ENCODE measurements at regions not wholly inside any gene's neighbourhood (a gene's known extent, or its start where the extent isn't known, plus 50 kb on each side); places are given as distances from the start of the nearest gene placed in this dataset.
"Not testable (repeated sequence)": the region's sequence is repeated elsewhere in the genome, so short reads cannot be mapped to it uniquely, and the experiment has no call there.

GRCh38 chr20:43837856-43838702, 76.6 kb upstream of the TOX2 start:
- DNase-seq (ENCODE audit: low spot score): no peak

- no peak for DNase-seq (ENCODE audit: low spot score)
Observed at GRCh38 chr20:43836790-43837189, 77.9 kb upstream of the TOX2 start.

- DNase-seq (ENCODE audit: low spot score): no peak
Observed at GRCh38 chr20:43835944-43836508, 78.6 kb upstream of the TOX2 start.

DNA sequence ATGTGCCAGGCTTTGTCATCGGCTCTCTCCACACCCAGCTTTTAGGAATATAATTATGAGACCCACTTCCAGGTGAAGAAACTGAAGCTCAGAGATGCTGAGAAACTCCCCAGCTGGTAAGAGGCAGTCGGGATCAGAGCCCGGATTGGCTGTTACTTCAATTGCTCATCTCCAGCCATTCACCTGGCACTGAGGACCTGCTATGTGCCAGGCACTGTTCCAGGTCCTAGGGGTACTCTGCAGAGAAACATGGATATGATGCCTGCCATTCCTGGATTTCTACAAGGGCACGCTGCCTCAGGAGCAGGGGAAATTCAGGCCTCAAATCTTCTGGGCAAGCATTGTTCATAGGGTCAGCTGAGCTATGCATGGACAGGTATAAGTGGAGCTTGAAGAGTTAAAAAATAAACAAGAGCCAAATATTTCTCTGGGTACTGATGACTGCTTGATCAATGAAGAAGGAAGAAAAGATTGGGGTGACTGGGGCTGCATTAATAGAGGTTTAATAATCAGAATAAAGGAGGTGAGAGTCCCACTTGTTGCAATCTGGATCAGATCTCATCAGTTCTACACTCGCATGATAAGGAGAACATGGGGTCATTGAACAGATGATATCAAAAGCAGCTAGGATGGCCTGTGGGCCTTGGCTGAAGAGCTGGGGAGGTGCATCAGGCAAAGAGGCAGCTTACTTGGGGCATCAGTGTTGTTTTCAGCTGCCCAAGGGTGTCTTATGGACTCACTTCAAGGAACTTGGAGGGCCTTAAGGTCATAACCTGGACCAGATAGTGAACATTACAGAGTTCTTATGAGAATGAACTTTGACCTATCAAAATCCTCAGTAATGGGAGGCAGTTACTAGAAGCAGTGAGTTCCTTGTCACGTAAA, 80.9 kb upstream of the TOX2 start:
- DNase-seq (ENCODE audit: low spot score): no peak

GRCh38 chr20:43832961-43833360, 81.7 kb upstream of the TOX2 start:
- no peak for DNase-seq (ENCODE audit: low spot score)

DNA sequence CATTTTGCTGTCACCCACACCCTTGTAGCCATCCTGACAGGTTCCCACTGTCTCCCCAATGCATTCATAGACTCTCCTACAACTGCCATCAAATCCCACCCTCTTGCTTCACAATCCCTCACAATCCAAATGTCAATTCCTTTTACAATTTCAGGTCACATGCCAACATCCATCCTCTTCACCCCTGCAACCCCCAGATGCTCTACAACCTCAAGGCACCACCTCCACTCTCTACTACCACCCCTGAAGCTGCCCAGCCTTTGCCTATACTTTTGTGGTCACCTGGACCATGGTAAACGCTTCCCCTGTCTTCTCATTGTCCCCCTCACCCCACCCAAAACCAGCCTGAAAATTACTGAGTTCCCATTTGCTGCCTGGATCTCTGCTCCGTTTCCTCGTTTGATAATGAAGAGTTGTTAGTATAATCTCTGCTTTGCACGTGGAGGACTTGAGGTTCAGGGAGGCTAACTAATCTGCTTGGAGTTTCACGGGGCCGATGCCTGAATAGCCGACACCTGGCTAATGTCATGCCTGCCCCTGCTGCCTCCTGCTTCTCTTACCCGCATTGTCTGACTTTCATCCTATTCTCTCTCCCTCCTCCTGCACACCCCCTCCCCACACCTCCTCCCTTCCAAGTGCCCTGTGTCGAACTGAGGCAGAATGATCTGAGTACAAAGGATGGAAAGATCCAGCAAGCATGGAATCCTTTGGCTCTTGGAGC, 82.4 kb upstream of the TOX2 start:
- DNase-seq (ENCODE audit: low spot score): no peak

DNA sequence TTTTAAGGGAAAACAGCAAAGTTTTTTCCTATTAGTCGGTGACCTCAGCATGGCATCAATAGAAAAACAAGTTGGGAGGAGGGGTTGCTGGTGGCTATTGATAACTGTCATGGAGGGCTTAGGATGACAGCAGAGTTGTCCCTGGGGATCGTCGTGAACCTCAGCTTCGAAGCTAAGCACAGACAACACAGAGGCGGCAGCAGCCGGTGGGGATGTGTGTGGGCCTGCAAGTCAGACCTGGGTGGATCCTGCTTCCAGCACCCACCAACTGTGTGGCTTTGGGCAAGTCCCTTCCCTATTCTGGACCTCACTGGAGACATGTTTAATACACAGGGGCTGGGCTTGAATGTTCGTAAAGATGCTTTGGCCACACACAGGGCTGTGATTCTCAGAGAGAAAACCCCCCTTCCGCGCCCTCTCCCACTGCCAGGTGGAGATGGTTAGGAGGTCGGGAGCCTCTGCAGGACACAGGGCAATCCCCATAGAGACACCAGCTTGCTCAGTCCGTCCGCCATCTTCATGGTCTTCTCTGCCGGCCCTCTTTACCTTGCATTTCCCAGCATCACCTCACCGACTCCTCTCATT, 83.1 kb upstream of the TOX2 start:
- no peak for DNase-seq (ENCODE audit: low spot score)

GRCh38 chr20:43830883-43831282, 83.8 kb upstream of the TOX2 start:
- no peak for DNase-seq (ENCODE audit: low spot score)

DNA sequence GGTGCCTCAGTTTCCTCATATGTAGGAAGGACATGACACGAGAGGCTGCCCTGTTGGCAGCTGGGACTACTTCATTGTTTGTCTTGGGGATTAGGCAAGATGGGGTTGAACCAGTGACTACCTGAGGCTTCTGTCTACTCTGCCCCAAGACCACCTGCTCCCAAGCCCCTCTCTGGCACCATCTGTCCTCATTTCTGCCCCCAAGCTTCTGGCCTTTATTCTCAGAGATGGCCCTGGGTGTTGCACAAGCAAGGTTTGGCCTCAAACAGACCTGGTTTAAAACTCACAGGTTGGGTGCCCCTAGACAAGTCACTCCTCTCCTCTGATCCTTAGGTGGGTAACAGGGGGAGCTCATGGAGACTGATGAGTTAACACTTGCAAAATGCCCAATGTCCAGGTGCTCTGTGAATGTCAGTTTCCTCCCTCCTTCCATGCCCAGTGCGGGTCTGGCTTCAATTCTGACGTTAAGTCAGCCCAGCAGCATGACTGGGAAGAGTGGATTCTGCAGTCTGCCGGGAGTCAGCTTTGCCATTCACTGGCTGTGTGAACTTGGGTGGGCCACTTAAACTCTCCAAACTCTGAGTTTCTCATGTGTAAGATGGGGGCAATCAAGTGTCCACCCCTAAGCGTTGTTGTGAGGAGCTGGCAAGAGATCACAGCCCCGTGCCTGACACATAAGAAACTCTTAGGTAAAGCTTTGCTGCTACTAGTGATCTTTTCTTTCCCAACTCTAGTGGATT, 84.5 kb upstream of the TOX2 start:
- no peak for DNase-seq (ENCODE audit: low spot score)

GRCh38 chr20:43827940-43828562, 86.6 kb upstream of the TOX2 start:
- no peak for DNase-seq (ENCODE audit: low spot score)

- not testable (repeated sequence) for DNase-seq (ENCODE audit: low spot score)
Observed at GRCh38 chr20:43826943-43827342, 87.7 kb upstream of the TOX2 start.

- DNase-seq (ENCODE audit: low spot score): no peak
Observed at GRCh38 chr20:43825581-43825980, 89.1 kb upstream of the TOX2 start.

DNA sequence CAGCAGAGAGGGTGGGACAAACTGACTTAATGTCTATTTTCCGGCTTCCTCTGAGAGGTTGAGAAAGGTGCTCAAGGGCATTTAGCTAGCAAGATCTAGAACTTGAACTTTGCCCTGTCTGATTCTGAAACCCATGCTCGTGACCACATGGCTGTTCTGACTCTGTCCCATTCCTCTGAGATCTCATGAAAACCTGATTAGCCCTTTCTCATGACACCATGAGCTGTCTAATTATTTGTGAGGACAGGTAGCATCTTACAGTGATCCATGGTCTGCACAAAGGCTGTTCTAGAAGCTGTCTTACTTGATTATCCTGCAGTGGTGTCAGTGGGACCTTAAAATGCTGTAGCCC, 89.6 kb upstream of the TOX2 start:
- no peak for DNase-seq (ENCODE audit: low spot score)

GRCh38 chr20:43824309-43825050, 90.2 kb upstream of the TOX2 start:
- no peak for DNase-seq (ENCODE audit: low spot score)

- no peak for DNase-seq (ENCODE audit: low spot score)
Observed at GRCh38 chr20:43821795-43822194, 92.9 kb upstream of the TOX2 start.

DNA sequence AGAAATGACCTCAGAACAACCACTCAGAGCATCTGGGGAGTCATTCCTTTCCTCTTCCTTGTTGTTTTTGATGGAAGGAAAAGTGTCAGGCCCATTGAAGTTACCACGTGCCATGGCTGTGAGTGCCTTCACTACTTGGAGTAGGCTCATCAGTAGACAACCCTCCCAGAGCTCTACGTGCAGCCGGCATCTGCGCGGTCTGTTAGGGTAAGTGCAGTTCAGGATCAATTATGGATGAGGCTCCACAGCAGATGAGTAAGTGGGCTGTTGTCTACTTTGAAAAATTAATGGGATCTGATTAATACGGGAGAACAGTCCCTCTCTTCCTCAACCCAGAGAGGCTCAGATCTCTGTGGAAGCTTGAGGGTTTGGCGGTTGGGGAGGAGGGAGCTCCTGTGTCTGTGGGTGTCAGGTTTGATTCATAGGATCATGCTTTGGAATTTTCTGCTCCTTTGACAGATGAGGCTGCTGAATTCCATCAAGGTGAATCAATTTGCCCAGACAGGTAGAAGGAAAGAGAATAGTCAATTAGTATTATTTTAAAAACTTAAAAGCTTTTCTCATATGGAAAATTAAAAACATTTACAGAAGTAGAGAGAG, 93.8 kb upstream of the TOX2 start:
- DNase-seq (ENCODE audit: low spot score): no peak

DNA sequence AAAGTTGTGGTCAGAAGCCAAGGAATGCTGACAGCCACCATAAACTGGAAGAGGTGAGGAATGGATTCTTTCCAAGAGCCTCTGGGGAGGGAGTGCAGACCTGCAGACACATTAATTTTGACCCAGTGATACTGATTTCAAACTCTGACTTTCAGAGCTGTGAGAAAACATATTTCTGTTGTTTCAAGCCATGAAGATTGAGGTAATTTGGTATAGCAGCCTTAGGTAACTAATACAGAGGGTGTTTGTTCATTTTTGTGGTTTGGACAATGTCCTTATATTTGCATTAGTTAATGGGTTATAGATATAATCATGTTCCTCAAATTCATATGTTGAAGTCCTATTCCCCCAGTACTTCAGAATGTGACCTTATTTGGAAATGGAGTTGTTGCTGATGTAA, 85.4 kb upstream of the GTSF1L start:
- DNase-seq (ENCODE audit: low spot score): no peak

- DNase-seq (ENCODE audit: low spot score): no peak
Observed at GRCh38 chr20:43809206-43809819, 82.5 kb upstream of the GTSF1L start.

- no peak for DNase-seq (ENCODE audit: low spot score)
Observed at GRCh38 chr20:43804781-43805180, 78.0 kb upstream of the GTSF1L start.
